Activated naive CD4-positive, alpha-beta T cell treated with anti-CD3 and anti-CD28 coated beads, Interleukin-2, amount 50 U/mL, for 72 hours (primary cell): ENCODE measurements at regions not wholly inside any gene's neighbourhood (a gene's known extent, or its start where the extent isn't known, plus 50 kb on each side); places are given as distances from the start of the nearest gene placed in this dataset.
"Not testable (repeated sequence)": the region's sequence is repeated elsewhere in the genome, so short reads cannot be mapped to it uniquely, and the experiment has no call there.

Experiments
- ATAC-seq, 2 donors: fragments of 150-1000 bp; cut with Tn5 transposase; 2 replicates each; pipeline ENCODE4 v1.10.0; 2021; ENCODE audit warnings: mild to moderate bottlenecking in 2 of 2, moderate library complexity in 2 of 2
- DNase-seq, 2 donors: peaks; one replicate each; pipeline ENCODE4 v3.0.0; 2021 to 2022; ENCODE audit warnings: low spot score in 2 of 2
- H3K27ac Mint-ChIP-seq, 2 donors: one replicate each; pipeline ENCODE4 v1.8.0; 2022; ENCODE audit warnings: mild to moderate bottlenecking in 2 of 2, mixed read lengths in 2 of 2
- H3K36me3 Mint-ChIP-seq, 2 donors: one replicate each; pipeline ENCODE4 v1.8.0; 2022; ENCODE audit warnings: mixed read lengths in 2 of 2
- H3K9me3 Mint-ChIP-seq, 2 donors: one replicate each; pipeline ENCODE4 v1.8.0; 2022; ENCODE audit warnings: mixed read lengths in 2 of 2

DNA sequence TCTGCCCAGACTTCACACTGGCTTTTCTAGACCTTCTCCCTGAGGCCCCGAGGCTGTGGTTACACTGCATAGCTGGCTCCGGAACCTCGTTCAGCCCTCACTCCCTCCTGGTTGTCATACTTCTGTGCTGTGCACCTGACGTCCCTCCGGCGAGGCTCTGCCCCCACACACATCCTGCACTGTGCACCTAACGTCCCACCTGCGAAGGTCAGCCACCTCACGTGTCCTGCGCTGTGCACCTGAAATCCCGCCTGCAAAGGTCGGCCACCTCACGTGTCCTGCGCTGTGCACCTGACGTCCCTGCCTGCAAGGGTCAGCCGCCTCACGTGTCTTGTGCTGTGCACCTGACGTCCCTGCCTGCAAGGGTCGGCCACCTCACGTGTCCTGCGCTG, 111.0 kb upstream of the FRMD1 start:
- DNase-seq (peak in 1 of 2 donors; percentile 34), ATAC-seq (no peak)
- no peaks in the 10 kb centered on the region for H3K9me3 Mint-ChIP-seq
- H3K27ac Mint-ChIP-seq: no peak overlapping the region
- H3K36me3 Mint-ChIP-seq: no peaks in the 10 kb centered on the region

DNA sequence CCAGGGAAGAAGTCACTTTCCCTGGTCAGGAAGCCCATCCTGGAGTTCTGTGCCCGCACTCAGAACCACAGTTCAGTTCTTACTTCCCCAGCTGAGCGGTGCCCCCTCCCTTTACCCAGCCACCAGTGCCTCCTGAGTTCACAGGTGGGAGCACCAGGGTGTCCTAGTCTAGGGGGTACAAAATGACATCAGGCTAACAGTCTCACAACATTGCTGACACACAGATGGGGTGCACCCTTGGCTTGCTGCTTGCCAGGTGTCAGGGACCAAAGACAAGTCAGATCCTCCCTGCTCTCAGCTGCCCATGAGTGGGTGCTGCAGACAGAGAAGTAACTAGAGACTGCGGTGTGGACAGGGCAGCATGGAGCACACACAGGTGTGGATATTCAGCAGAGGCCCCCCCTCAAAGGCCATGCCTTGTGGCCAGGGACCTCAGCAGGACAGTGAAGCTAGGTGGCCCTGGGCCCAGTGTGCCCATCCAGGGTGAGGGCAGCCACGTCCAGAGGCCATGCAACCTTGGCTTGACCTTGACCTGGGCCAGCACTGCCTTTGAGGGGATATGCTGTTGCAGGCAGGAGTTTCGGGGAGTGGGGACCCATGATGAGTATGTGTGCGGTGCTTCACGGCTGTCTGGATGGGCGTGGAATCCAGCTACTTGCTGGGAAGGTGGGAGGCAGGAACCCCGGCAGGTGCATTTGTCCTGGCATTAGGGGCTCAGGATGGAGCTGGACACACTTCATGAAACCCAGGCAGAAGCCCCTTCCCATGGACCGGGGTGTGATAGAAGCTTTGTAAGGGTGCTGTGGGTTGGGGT, 110.4 kb upstream of the FRMD1 start:
- Mint-ChIP-seq H3K9me3 (no peaks in the 10 kb centered on the region), H3K36me3 (no peaks in the 10 kb centered on the region), H3K27ac (no peak overlapping the region)
- ATAC-seq (no peak), DNase-seq (no peak)

DNA sequence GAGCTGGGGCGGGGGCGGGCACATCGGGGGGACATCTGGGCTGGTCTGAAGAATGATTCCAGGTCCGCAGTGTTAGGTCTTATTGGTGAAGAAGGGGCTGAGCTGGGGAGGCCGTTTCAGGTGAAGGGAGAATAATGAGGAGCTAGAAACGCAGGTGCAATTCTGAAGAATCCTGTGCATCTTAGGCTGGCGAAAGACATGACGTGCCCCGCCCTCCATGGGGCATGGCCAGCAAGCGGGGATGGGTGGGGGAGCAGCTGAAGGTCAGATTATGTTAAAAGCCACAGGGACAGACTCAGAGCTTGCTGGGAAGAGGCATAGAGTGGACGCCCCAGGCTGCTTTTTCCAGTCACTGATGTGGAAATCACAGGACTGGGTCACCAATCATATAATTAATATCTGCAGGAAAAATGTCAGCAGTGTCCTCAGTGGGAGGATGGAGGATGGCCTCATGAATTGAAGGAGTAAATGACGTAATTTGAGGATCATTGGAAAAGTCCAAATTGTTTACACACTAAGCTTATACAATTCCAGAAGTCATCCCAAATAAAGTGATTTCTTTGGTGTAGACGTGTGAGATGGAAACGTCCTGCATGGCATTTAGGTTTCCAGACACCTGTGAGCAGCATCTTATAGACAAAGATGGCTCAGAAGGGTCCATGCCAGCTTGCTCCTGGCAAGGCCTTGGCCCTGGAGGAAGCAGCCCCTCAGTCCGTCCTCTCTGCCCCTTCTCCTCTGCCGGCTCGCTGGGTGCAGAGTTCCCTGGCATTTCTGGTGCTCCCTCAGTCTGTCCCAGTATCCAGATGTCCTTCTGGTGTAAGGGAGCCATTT, 109.6 kb upstream of the FRMD1 start:
- no peak overlapping the region for H3K27ac Mint-ChIP-seq
- H3K9me3 Mint-ChIP-seq: no peaks in the 10 kb centered on the region
- DNase-seq (no peak), ATAC-seq (no peak)
- no peaks in the 10 kb centered on the region for H3K36me3 Mint-ChIP-seq

DNA sequence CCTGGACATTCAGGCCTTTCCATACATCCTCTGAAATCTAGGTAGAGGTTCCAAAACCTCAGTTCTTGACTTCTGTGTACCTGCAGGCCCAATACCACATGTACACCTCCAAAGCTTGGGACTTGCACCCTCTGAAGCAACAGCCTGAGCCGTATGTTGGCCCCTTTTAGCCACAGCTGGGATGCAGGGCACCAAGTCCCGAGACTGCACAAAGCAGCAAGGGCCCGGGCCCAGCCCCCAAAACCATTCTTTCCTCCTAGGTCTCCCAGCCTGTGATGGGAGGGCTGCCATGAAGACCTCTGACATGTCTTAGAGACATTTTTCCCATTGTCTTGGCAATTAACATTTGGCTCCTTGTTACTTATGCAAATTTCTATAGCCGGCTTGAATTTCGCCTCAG, 107.4 kb upstream of the FRMD1 start:
- DNase-seq (no peak), ATAC-seq (no peak)
- Mint-ChIP-seq H3K9me3 (no peaks in the 10 kb centered on the region), H3K36me3 (no peaks in the 10 kb centered on the region), H3K27ac (no peak overlapping the region)

DNA sequence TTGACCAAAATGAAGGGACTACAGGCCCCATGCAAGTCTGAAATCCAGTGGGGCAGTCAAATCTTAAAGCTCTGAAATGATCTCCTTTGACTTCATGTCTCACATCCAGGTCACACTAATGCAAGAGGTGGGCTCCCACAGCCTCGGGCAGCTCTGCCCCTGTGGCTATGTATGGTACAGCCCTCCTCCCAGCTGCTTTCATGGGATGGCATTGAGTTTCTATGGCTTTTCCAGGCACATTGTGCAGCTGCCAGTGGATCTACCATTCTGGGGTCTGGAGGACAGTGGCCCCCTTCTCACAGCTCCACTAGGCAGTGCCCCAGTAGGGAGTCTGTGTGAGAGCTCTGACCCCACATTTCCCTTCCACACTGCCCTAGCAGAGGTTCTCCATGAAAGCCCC, 107.0 kb upstream of the FRMD1 start:
- ATAC-seq, H3K36me3 Mint-ChIP-seq: not testable (repeated sequence)

DNA sequence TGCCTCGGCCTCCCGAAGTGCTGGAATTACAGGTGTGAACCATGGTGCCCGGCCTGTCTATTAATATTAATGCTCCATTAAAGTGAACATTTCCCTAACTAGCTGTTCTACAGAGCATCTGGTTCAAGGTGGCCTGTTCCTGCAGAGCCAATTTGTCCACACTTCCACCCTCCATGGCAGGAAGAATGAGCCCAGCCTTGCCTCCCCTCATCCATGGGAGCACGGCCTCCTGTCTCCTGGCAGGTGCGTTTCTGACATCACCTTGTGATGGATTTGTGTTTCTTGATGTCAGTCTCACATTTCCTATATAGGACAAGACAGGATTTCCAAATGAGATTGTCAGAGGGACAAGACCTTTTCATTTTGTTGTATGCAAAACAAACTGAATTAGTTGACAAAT, 105.7 kb upstream of the FRMD1 start:
- no peaks in the 10 kb centered on the region for H3K36me3 Mint-ChIP-seq
- DNase-seq: no peak
- no peak for ATAC-seq
- H3K9me3 Mint-ChIP-seq: no peaks in the 10 kb centered on the region
- H3K27ac Mint-ChIP-seq: no peak overlapping the region

More for the DNA sequence above, 107.0 kb upstream of the FRMD1 start:
- not testable (repeated sequence) for H3K9me3 Mint-ChIP-seq, H3K27ac Mint-ChIP-seq, DNase-seq

DNA sequence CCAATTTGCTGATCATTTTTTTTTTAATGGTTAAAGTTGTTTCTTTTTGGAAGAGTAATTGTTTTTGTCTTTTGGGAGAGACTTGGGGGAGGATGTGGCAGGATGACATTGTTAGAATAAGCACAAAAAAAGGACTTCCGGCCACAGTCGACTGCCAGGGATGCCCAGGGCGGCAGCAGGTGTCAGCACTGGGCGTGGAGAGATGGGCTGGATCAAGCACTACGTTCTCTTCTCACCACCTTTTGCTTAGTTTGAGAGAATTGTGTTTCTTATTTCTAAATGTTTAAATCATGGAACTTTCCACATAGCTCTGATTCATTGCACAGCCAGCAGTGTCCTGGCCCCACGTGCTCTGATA, 104.6 kb upstream of the FRMD1 start:
- H3K9me3 Mint-ChIP-seq: no peaks in the 10 kb centered on the region
- DNase-seq (no peak), ATAC-seq (no peak)
- H3K36me3 Mint-ChIP-seq: no peaks in the 10 kb centered on the region
- H3K27ac Mint-ChIP-seq: no peak overlapping the region

DNA sequence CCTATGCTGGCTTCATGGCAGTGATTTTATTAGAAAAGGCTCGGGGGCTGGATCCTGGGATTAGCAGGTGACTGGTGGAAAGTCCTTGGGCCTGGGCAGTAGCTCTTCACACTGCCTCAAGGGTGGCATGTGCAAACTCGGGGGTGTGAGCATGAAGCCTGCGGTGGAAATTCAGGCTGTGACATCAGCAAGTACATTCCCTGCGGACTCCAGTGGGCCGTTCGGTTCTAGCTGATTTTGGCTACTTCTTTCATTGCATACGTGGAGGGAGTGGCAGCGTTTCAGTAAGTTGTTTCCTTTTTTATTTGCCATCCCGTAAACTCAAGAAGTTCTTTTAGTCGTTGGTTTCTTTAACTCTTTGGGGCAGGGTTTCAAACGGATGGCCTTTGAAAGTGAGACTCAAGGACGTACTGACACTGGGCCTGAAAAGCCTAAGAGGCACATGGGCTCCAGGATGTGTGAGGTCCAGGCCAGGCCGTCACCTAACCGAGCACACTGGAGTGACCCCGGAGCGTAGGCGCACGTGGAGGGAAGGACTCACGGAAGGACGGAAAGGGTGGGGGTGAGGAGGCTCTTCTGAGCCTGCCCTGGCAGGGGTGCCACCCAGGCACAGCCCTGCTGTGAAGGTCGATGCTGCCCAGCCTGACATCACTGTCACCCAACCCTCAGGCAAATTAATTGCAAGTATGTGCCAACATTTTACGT, 104.0 kb upstream of the FRMD1 start:
- Mint-ChIP-seq H3K27ac (no peak overlapping the region), H3K36me3 (no peaks in the 10 kb centered on the region), H3K9me3 (no peaks in the 10 kb centered on the region)
- ATAC-seq: no peak
- DNase-seq: no peak

DNA sequence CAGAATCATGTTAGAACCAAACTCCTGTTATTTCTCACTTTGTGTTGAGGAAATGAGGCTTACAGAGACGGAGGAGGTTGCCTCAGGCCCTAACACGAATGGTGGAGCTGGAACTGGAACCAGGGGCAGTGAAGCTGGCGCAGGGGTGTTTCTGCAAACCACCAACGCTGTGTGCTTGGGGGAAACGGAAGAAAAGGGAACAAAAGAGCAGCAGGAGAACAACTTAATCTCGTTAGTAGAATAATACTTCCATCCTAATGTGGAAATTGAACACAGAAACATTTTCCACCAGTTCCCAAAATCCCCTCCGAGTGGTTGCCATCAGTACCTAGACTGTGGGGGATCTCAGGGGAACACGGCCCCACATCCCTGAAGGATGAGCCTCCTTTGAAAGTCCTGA, 103.4 kb upstream of the FRMD1 start:
- Mint-ChIP-seq H3K9me3 (no peaks in the 10 kb centered on the region), H3K36me3 (no peaks in the 10 kb centered on the region), H3K27ac (no peak overlapping the region)
- DNase-seq (no peak), ATAC-seq (no peak)

DNA sequence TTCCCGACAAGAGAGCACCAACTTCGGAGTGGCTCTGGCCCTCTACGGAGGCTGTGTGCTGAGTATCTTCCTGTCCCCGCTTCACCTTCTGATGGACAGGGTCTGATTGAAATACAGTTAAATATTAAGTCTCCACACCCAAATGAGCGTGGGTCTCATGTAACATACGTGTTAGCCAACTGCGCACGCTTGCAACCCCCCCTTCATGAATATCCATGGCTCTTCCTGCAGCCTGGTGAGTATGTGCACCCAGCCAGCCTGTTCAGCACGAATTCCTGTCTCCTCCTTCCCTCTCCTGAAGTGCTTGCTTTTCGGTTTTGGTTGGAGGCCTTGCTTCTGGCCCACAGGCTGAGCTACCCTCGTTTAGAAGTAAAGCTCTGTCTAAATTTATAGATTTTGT, 102.9 kb upstream of the FRMD1 start:
- Mint-ChIP-seq H3K9me3 (no peaks in the 10 kb centered on the region), H3K27ac (no peak overlapping the region), H3K36me3 (no peaks in the 10 kb centered on the region)
- DNase-seq (peak in 1 of 2 donors; percentile 34), ATAC-seq (no peak)

DNA sequence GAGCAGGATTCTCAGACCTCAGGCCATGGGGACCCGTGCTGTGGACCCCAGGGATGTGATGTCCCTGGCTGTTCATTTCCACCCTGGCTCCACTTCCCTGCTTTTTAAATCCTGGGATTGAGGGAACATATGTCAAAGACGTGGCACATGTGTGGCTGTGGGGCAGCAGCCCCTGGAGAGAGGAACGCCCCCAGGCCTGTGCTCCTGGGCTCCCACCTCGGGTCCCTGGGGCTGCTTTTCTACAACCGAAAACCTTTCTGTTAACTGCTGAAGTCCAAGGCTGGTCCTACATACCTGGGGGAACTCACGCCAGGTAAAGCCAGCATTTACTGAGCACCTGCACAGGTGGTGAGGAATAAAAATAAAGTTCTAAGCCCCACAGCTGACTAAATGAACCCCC, 102.3 kb upstream of the FRMD1 start:
- Mint-ChIP-seq H3K27ac (no peak overlapping the region), H3K9me3 (no peaks in the 10 kb centered on the region), H3K36me3 (no peaks in the 10 kb centered on the region)
- no peak for ATAC-seq
- DNase-seq: peak in 1 of 2 donors; percentile 13

DNA sequence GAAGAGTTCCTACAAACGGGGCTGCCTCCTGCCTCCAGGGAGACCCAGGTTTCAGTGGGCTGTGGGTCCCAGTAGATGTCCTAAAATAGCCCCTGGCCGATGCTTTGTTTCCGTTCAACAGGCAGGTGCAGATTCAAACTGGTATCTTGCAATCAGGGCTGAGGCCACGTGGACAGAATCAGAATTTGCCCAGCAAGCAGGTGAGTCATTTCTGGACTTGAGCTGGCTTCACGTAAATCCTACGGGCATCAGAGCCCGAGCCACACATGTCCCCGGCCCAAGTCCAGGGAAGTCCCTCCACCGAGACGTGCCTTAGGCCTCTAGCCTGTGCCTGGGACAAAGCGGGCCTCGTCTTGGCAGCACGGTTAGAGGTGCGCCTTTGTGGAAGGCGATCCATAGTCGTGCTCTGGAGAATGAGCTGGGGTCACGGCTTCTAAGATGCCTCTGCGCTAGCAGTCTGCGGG, 101.6 kb upstream of the FRMD1 start:
- ATAC-seq (no peak), DNase-seq (peak in 1 of 2 donors; percentile 34)
- Mint-ChIP-seq H3K27ac (no peak overlapping the region), H3K36me3 (no peaks in the 10 kb centered on the region), H3K9me3 (no peaks in the 10 kb centered on the region)

DNA sequence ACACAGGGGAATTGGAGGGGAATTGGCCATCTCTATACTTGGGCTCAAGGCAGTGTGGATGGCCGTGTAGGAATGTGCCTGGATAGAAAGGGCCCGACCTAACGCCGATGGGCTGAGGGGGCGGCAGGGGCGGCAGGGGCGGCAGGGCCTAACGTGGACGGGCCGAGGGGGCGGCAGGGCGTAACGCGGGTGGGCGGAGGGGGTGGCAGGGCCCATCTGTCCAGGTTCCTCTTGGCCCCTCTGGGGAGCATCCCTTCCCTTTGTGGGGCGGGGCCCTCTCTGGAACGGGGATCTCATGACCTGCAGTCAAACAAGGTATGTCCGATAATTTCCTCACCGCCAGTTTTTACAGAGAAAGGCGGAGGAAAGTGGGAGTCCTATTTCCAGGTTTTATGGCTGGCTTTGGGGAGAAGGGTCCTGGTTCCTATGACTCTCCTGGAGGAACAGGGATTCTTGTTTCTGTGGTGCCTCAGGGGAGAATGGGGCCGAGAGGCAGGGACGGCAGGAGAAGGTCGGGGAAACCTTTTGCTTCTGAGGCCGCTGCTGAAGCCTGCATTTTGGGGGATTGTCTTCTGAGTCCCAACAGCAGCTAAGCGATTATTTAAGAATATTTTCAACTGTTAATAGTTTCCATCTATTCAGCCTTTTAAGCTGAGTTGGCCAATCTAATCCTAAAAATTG, 100.8 kb upstream of the FRMD1 start:
- Mint-ChIP-seq H3K36me3 (no peaks in the 10 kb centered on the region), H3K27ac (no peak overlapping the region), H3K9me3 (no peaks in the 10 kb centered on the region)
- no peak for ATAC-seq
- peak in 1 of 2 donors; percentile 9 for DNase-seq

DNA sequence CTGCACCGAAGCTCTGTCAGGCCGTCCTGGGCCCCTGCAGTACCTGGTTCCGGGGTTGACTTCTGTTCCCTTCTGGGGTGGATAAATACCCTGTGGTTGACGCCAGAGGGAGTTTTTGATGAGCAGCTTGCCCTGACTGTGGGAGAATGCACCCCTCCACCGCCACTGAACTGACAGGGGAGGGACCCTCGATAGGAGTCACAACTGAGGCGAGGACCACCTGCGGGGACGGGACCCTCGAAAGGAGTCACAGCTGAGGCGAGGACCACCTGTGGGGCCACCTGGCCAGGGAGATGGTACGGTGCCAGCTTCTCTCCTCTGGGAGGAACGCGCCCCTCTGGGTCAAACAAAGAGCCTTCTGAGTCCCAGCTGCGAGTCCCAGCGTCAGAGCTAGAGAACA, 100.1 kb upstream of the FRMD1 start:
- H3K9me3 Mint-ChIP-seq: no peaks in the 10 kb centered on the region
- no peak overlapping the region for H3K27ac Mint-ChIP-seq
- no peaks in the 10 kb centered on the region for H3K36me3 Mint-ChIP-seq
- no peak for ATAC-seq
- peak in 1 of 2 donors; percentile 47 for DNase-seq

DNA sequence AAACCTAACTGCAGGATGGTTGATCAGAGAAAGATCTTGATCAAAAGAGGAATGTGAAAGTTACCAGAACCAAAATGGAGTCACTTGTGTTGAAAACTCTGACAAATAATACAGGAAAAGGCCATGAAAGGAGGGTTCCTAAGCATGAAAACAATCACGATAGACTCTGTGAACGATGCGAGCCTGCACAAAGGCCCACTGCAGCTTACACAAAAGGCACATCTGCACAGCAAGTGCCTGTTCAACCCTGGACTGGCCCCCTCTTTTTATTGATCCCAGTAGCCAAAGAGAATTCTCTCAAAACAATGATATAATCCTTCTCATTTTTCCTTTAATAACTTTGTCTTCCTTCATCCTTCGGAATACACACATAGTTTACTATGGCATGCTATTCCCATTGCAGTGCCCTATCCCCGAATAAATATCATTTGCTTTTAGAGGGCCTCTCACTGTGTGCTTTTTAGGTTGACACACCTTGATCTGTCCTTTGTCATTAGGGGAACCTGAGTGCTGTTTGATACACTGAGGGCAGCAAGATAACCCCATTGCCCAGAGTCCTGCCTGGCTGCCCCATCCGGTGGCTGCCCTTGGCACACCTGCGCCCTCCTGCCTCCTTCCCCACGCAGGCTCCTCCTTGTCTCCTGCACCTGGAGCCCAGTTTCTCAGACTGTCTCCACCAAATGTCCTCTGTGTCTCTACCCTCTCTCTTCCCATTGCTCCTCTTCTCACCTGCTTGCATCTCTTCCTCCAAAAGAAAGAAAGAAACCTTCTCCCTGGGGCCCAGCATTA, 98.3 kb upstream of the FRMD1 start:
- no peaks in the 10 kb centered on the region for H3K36me3 Mint-ChIP-seq
- DNase-seq: no peak
- ATAC-seq: no peak
- no peaks in the 10 kb centered on the region for H3K9me3 Mint-ChIP-seq
- H3K27ac Mint-ChIP-seq: peak overlapping the region in 1 of 2 donors; percentile 70
